IMR-90 (cell line): ENCODE measurements at regions not wholly inside any gene's neighbourhood (a gene's known extent, or its start where the extent isn't known, plus 50 kb on each side); places are given as distances from the start of the nearest gene placed in this dataset.

Experiments
- ATAC-seq: fragments of 200-7000 bp; cut with Tn5 transposase; 2 replicates; pipeline ENCODE4 v1.9.1; 2020; ENCODE audit warnings: low read depth, mild to moderate bottlenecking, moderate library complexity
- BruUV-seq: library from RNA; stranded (reverse); fragments of 400-500 nt; replicated peaks from 2 replicates; lab custom pipeline; 2021; lab: Mats Ljungman, UMichigan
- CTCF ChIA-PET: fragments of 300-600 bp; formaldehyde crosslinking; extraction: SDS; loops from one replicate; lab custom pipeline; 2021; ENCODE audit warnings: antibody characterized with exemption; lab: Yijun Ruan, JAX
- POLR2A ChIA-PET: fragments of 300-600 bp; sonication (Branson Sonifier 250); formaldehyde crosslinking; loops from one replicate; lab custom pipeline; 2022; ENCODE audit warnings: antibody characterized with exemption; ENCODE audit not compliant: unreplicated experiment; lab: Charles Lee
- DNase-seq: peaks from one replicate; pipeline ENCODE4 v3.0.0; 2013
- H2AFZ ChIP-seq: replicated peaks from 2 replicates; pipeline ENCODE3; 2013; ENCODE audit warnings: low read length, mild to moderate bottlenecking; ENCODE audit not compliant: poor library complexity
- H2AK5ac ChIP-seq: 2 replicates; pipeline ENCODE4 v1.6.1; 2013; ENCODE audit warnings: low read depth, low read length, inconsistent platforms
- H2AK9ac ChIP-seq: replicated peaks from 2 replicates; pipeline ENCODE3; 2013; ENCODE audit warnings: mild to moderate bottlenecking, low read depth, low read length, moderate library complexity; ENCODE audit not compliant: poor library complexity
- H2BK120ac ChIP-seq: 2 replicates; pipeline ENCODE4 v1.6.1; 2013; ENCODE audit warnings: low read depth, low read length, inconsistent platforms
- H2BK15ac ChIP-seq: 3 replicates; pipeline ENCODE4 v1.6.1; 2013; ENCODE audit warnings: low read depth, low read length, inconsistent platforms
- H2BK20ac ChIP-seq: 2 replicates; pipeline ENCODE4 v1.6.1; 2013; ENCODE audit warnings: low read depth, mild to moderate bottlenecking, inconsistent platforms, low read length, moderate library complexity
- H2BK5ac ChIP-seq: 2 replicates; pipeline ENCODE4 v1.6.1; 2013; ENCODE audit warnings: mild to moderate bottlenecking, low read depth, low read length, inconsistent platforms; ENCODE audit not compliant: poor library complexity, severe bottlenecking
- H3K14ac ChIP-seq: replicated peaks from 2 replicates; pipeline ENCODE4 v1.6.1; 2013; ENCODE audit warnings: low read depth, low read length, inconsistent platforms
- H3K18ac ChIP-seq: 2 replicates; pipeline ENCODE4 v1.6.1; 2013; ENCODE audit warnings: low read depth, low read length, control low read depth
- H3K23ac ChIP-seq: 2 replicates; pipeline ENCODE4 v1.6.1; 2013; ENCODE audit warnings: low read depth, low read length, inconsistent platforms
- H3K27ac ChIP-seq: 2 replicates; pipeline ENCODE4 v1.5.1; 2013; ENCODE audit warnings: mild to moderate bottlenecking, control low read depth, low read length; ENCODE audit not compliant: insufficient read depth
- H3K27me3 ChIP-seq: 2 replicates; pipeline ENCODE4 v1.6.1; 2013; ENCODE audit warnings: low read length; ENCODE audit not compliant: control insufficient read depth, insufficient read depth
- H3K36me3 ChIP-seq: 2 replicates; pipeline ENCODE4 v1.6.1; 2013; ENCODE audit warnings: low read length, mixed read lengths; ENCODE audit not compliant: control insufficient read depth, insufficient read depth
- H3K4ac ChIP-seq: 2 replicates; pipeline ENCODE4 v1.6.1; 2013; ENCODE audit warnings: low read depth, low read length, inconsistent platforms
- H3K4me1 ChIP-seq: 2 replicates; pipeline ENCODE4 v1.6.1; 2013; ENCODE audit warnings: low read length, mixed read lengths; ENCODE audit not compliant: control insufficient read depth, insufficient read depth
- H3K4me2 ChIP-seq: 2 replicates; pipeline ENCODE4 v1.6.1; 2013; ENCODE audit warnings: low read depth, mild to moderate bottlenecking, control low read depth, low read length, moderate library complexity
- H3K4me3 ChIP-seq: 2 replicates; pipeline ENCODE4 v1.5.1; 2013; ENCODE audit warnings: low read depth, mild to moderate bottlenecking, control low read depth, low read length, moderate library complexity; ENCODE audit not compliant: insufficient read depth
- H3K56ac ChIP-seq: 2 replicates; pipeline ENCODE4 v1.6.1; 2013; ENCODE audit warnings: low read length, inconsistent platforms; ENCODE audit not compliant: insufficient read depth; ENCODE audit errors: extremely low read depth
- H3K79me1 ChIP-seq, 2 experiments: 2 replicates each; pipeline ENCODE4 v1.6.1; 2013; ENCODE audit warnings: low read length in 2 of 2, inconsistent platforms in 1 of 2, low read depth in 1 of 2
- H3K9ac ChIP-seq: 2 replicates; pipeline ENCODE4 v1.6.1; 2013; ENCODE audit warnings: low read depth, low read length, control low read depth
- H3K9me1 ChIP-seq: 2 replicates; pipeline ENCODE4 v1.6.1; 2013; ENCODE audit warnings: low read length, inconsistent platforms; ENCODE audit not compliant: insufficient read depth
- H3K9me3 ChIP-seq: 2 replicates; pipeline ENCODE4 v1.6.1; 2013; ENCODE audit warnings: low read length; ENCODE audit not compliant: control insufficient read depth, insufficient read depth
- H4K20me1 ChIP-seq: 2 replicates; pipeline ENCODE4 v1.6.1; 2013; ENCODE audit warnings: low read length, inconsistent platforms; ENCODE audit not compliant: insufficient read depth
- H4K5ac ChIP-seq: 2 replicates; pipeline ENCODE4 v1.6.1; 2013; ENCODE audit warnings: mild to moderate bottlenecking, low read depth, low read length, control low read depth
- H4K8ac ChIP-seq, 2 experiments: 2 replicates each; pipeline ENCODE4 v1.6.1; 2013; ENCODE audit warnings: low read depth in 2 of 2, low read length in 2 of 2, control low read depth in 1 of 2, inconsistent platforms in 1 of 2
- H4K91ac ChIP-seq: 2 replicates; pipeline ENCODE4 v1.6.1; 2013; ENCODE audit warnings: low read depth, low read length, inconsistent platforms; ENCODE audit not compliant: insufficient read depth
- BHLHE40 ChIP-seq: fragments of 150-350 bp; IDR thresholded peaks from 2 replicates; pipeline ENCODE4 v1.6.1; 2016; ENCODE audit warnings: mild to moderate bottlenecking, low read depth, low read length
- CEBPB ChIP-seq: IDR thresholded peaks from 2 replicates; pipeline ENCODE4 v1.6.1; 2012; ENCODE audit warnings: low read depth, low read length, improper control_type of control experiment
- CHD1 ChIP-seq: IDR thresholded peaks from 2 replicates; pipeline ENCODE4 v1.6.1; 2012; ENCODE audit warnings: low read depth, low read length, improper control_type of control experiment
- CTCF ChIP-seq: conservative IDR thresholded peaks from 2 replicates; pipeline ENCODE4 v1.5.1; 2012; ENCODE audit warnings: mild to moderate bottlenecking, low read depth, low read length, improper control_type of control experiment
- FOS ChIP-seq: fragments of 150-350 bp; IDR thresholded peaks from 2 replicates; pipeline ENCODE4 v1.6.1; 2016; ENCODE audit warnings: low read depth, low read length
- MAFK ChIP-seq: IDR thresholded peaks from 2 replicates; pipeline ENCODE4 v1.6.1; 2012; ENCODE audit warnings: low read depth, low read length, improper control_type of control experiment
- MXI1 ChIP-seq: IDR thresholded peaks from 2 replicates; pipeline ENCODE4 v1.6.1; 2012; ENCODE audit warnings: low read depth, mild to moderate bottlenecking, low read length, moderate library complexity, borderline replicate concordance
- NFE2L2 ChIP-seq: fragments of 150-350 bp; IDR thresholded peaks from 2 replicates; pipeline ENCODE4 v1.6.1; 2016; ENCODE audit warnings: low read depth, mild to moderate bottlenecking, low read length
- POLR2A ChIP-seq: IDR thresholded peaks from 2 replicates; pipeline ENCODE4 v1.6.1; 2012; ENCODE audit warnings: mild to moderate bottlenecking, low read depth, low read length
- RAD21 ChIP-seq: IDR thresholded peaks from 2 replicates; pipeline ENCODE4 v1.6.1; 2012; ENCODE audit warnings: low read length, improper control_type of control experiment
- RCOR1 ChIP-seq: IDR thresholded peaks from 2 replicates; pipeline ENCODE4 v1.6.1; 2012; ENCODE audit warnings: mild to moderate bottlenecking, low read length, improper control_type of control experiment; ENCODE audit not compliant: insufficient replicate concordance
- RFX5 ChIP-seq: IDR thresholded peaks from 2 replicates; pipeline ENCODE4 v1.8.0; 2012; ENCODE audit warnings: low read depth, mild to moderate bottlenecking, low read length, moderate library complexity
- SMC3 ChIP-seq: fragments of 150-350 bp; IDR thresholded peaks from 2 replicates; pipeline ENCODE4 v1.6.1; 2016; ENCODE audit warnings: low read depth, mild to moderate bottlenecking, antibody characterized with exemption, low read length, moderate library complexity
- WGBS, 2 experiments: methylation state at CpG; one replicate each; pipeline versions ENCODE4 v1.1.5 to v1.1.7; 2013; ENCODE audit warnings: missing lambda C conversion rate in 2 of 2; ENCODE audit not compliant: insufficient read length in 1 of 2; ENCODE audit errors: extremely low coverage in 2 of 2; 5-methylcytosine and 5-hydroxymethylcytosine counted together
- dilution Hi-C: fragments of 300-500 bp; cut with HindIII; formaldehyde crosslinking; loops from one replicate; pipeline ENCODE4 v1.14.3; 2018; ENCODE audit warnings: low sequenced_read_pairs; ENCODE audit not compliant: unreplicated experiment
- in situ Hi-C: fragments of 300-500 bp; cut with MboI; formaldehyde crosslinking; loops from 3 replicates; pipeline ENCODE4 v1.14.3; 2019; ENCODE audit warnings: low sequenced_read_pairs, inconsistent platforms, mixed read lengths
- intact Hi-C: fragments of 100-400 bp; cut with micrococcal nuclease; formaldehyde crosslinking; loops from 2 replicates; pipeline ENCODE4 v1.10.0; 2022
- TF ChIP-seq, protein P1 (sequence below): fragments of 150-350 bp; IDR thresholded peaks from 2 replicates; pipeline ENCODE4 v1.6.1; 2017; ENCODE audit warnings: mild to moderate bottlenecking, antibody characterized with exemption, low read length, low read depth

DNA sequence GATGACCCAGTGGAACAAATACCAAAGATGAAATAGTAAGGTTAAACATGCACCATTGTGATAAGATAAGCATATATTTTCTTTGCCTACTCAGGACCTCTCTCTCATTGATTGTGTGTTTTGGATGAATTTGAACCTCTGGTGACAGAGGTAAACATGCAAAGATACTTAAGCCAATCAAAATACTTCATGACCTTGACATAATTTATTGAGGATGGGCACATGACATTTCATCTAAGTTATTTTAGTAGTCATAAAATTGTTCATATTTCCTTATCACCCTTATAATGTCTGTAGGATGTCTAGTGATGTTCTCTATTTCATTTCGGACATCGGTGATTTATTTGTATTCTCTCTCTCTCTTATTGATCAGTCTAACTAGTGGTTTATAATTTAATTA is 88.3 kb upstream of the WDR72 start:
- Histone ChIP-seq H3K9me1 (no peaks in the 10 kb centered on the region), H3K4ac (no peak overlapping the region), H2BK15ac (no peak overlapping the region), H3K9ac (no peak overlapping the region), H2BK20ac (no peak overlapping the region), H2BK120ac (no peak overlapping the region), H3K4me1 (no peaks in the 10 kb centered on the region), H4K5ac (no peak overlapping the region), H3K23ac (no peak overlapping the region), H2AFZ (no peak overlapping the region), H3K14ac (no peak overlapping the region), H2AK9ac (no peak overlapping the region), H3K36me3 (no peaks in the 10 kb centered on the region), H3K27ac (no peak overlapping the region), H3K9me3 (peaks cover 12% of the 10 kb centered on the region), H2AK5ac (no peak overlapping the region), H3K27me3 (no peaks in the 10 kb centered on the region), H2BK5ac (no peak overlapping the region), H3K18ac (no peak overlapping the region), H4K91ac (no peak overlapping the region), H4K20me1 (no peaks in the 10 kb centered on the region), H3K56ac (no peak overlapping the region), H3K4me2 (no peak overlapping the region), H3K79me1 (no peaks in the 10 kb centered on the region), H3K4me3 (no peak overlapping the region), H4K8ac (no peak overlapping the region)
- in situ Hi-C loops (no loop called here), intact Hi-C loops (no loop called here), dilution Hi-C loops (no loop called here)
- CTCF ChIA-PET = no interaction called here
- no peak for ATAC-seq
- no peak for TF ChIP-seq BHLHE40
- no peak for TF ChIP-seq MXI1
- no peak for TF ChIP-seq POLR2A
- no peak for TF ChIP-seq CTCF
- TF ChIP-seq, protein P1, sequence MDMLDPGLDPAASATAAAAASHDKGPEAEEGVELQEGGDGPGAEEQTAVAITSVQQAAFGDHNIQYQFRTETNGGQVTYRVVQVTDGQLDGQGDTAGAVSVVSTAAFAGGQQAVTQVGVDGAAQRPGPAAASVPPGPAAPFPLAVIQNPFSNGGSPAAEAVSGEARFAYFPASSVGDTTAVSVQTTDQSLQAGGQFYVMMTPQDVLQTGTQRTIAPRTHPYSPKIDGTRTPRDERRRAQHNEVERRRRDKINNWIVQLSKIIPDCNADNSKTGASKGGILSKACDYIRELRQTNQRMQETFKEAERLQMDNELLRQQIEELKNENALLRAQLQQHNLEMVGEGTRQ = no peak
- TF ChIP-seq CHD1 = no peak
- TF ChIP-seq RCOR1 = no peak
- no peak for TF ChIP-seq RAD21
- no peak for TF ChIP-seq FOS
- TF ChIP-seq RFX5 = no peak
- no peak for TF ChIP-seq MAFK
- TF ChIP-seq NFE2L2 = no peak
- no peak for TF ChIP-seq SMC3
- no peak for TF ChIP-seq CEBPB
- POLR2A ChIA-PET = no interaction called here
- no peak for DNase-seq
- BruUV-seq = no TSS peak
- no CpG with 5 or more reads among the region's 2 CpGs for WGBS, 2 experiments
